B cell (primary cell): ENCODE measurements at regions not wholly inside any gene's neighbourhood (a gene's known extent, or its start where the extent isn't known, plus 50 kb on each side); places are given as distances from the start of the nearest gene placed in this dataset.

ENCODE experiments used
- ATAC-seq: fragments of 200-7000 bp; cut with Tn5 transposase; one replicate; pipeline ENCODE4 v1.10.0; 2021; ENCODE audit warnings: low read depth, mild to moderate bottlenecking, moderate number of reproducible peaks, moderate library complexity
- CTCF ChIA-PET: fragments of 350-600 bp; sonication (Branson Sonifier 250); formaldehyde crosslinking; loops from one replicate; lab custom pipeline; 2021; ENCODE audit warnings: antibody characterized with exemption, inconsistent platforms; lab: Charles Lee
- POLR2A ChIA-PET: fragments of 350-600 bp; sonication (Branson Sonifier 250); formaldehyde crosslinking; loops from one replicate; lab custom pipeline; 2021; ENCODE audit warnings: antibody characterized with exemption; lab: Charles Lee
- DNase-seq: peaks from one replicate; pipeline ENCODE4 v3.0.0; 2013
- H2AFZ ChIP-seq: 2 replicates; pipeline ENCODE4 v1.6.1; 2012; ENCODE audit warnings: mild to moderate bottlenecking, low read depth, low read length; ENCODE audit not compliant: insufficient read depth, poor library complexity, severe bottlenecking
- H3K27ac ChIP-seq, 2 donors: 1 replicate in 1 of 2; 2 replicates in 1 of 2; pipeline ENCODE4 v1.5.1; 2012 to 2013; ENCODE audit warnings: low read length in 2 of 2, mild to moderate bottlenecking in 2 of 2, moderate library complexity in 1 of 2
- H3K27me3 ChIP-seq, 4 experiments: fragments of 200-600 bp in 1 of 4; sonication (generic) in 1 of 4; replicated peaks in 1 of 4; 1 replicate in 2 of 4; 2 replicates in 2 of 4; pipeline versions ENCODE4 v1.6.1 to v1.7.0; 2013 to 2016; ENCODE audit warnings: low read length in 3 of 4, mild to moderate bottlenecking in 2 of 4, mixed read lengths in 1 of 4, moderate library complexity in 1 of 4; ENCODE audit not compliant: insufficient read depth in 4 of 4, control insufficient read depth in 3 of 4; ENCODE audit errors: control extremely low read depth in 1 of 4
- H3K36me3 ChIP-seq, 2 experiments: replicated peaks in 1 of 2; 1 replicate in 1 of 2; 2 replicates in 1 of 2; pipeline versions ENCODE4 v1.6.1 to v1.7.1; 2013; ENCODE audit warnings: low read length in 1 of 2; ENCODE audit not compliant: insufficient read depth in 2 of 2, control insufficient read depth in 1 of 2; ENCODE audit errors: control extremely low read depth in 1 of 2, extremely low read depth in 1 of 2
- H3K4me1 ChIP-seq, 2 donors: fragments of 200-600 bp in 1 of 2; sonication (generic) in 1 of 2; 1 replicate in 1 of 2; 2 replicates in 1 of 2; pipeline versions ENCODE4 v1.5.1 to v1.6.1; 2013 to 2017; ENCODE audit warnings: low read length in 2 of 2; ENCODE audit not compliant: control insufficient read depth in 2 of 2, insufficient read depth in 2 of 2
- H3K4me2 ChIP-seq: replicated peaks from 2 replicates; pipeline ENCODE3; 2012; ENCODE audit warnings: mild to moderate bottlenecking, low read depth, low read length; ENCODE audit not compliant: poor library complexity, severe bottlenecking
- H3K4me3 ChIP-seq, 5 experiments: fragments of 200-600 bp in 1 of 5; sonication (generic) in 1 of 5; 1 replicate in 3 of 5; 2 replicates in 2 of 5; pipeline versions ENCODE4 v1.5.1 to v1.7.0; 2011 to 2016; ENCODE audit warnings: low read length in 4 of 5, mild to moderate bottlenecking in 4 of 5, low read depth in 2 of 5, control low read depth in 1 of 5, moderate library complexity in 1 of 5; ENCODE audit not compliant: insufficient read depth in 1 of 5; ENCODE audit errors: control extremely low read depth in 1 of 5, extremely low read depth in 1 of 5
- H3K79me2 ChIP-seq: fragments of 200-600 bp; sonication (generic); one replicate; pipeline ENCODE4 v1.6.0; 2016; ENCODE audit warnings: low read length; ENCODE audit not compliant: control insufficient read depth, insufficient read depth
- H3K9ac ChIP-seq: fragments of 200-600 bp; sonication (generic); 2 replicates; pipeline ENCODE4 v1.6.1; 2017; ENCODE audit warnings: mild to moderate bottlenecking, low read length, moderate library complexity
- H3K9me3 ChIP-seq, 3 donors: one replicate each; pipeline versions ENCODE4 v1.6.1 to v1.7.1; 2013; ENCODE audit warnings: low read length in 2 of 3; ENCODE audit not compliant: control insufficient read depth in 2 of 3, insufficient read depth in 1 of 3; ENCODE audit errors: control extremely low read depth in 1 of 3
- H4K20me1 ChIP-seq: 2 replicates; pipeline ENCODE4 v1.6.0; 2012; ENCODE audit warnings: mild to moderate bottlenecking, low read length; ENCODE audit not compliant: insufficient read depth, control insufficient read depth, poor library complexity, severe bottlenecking
- H3K27ac Mint-ChIP-seq: one replicate; pipeline ENCODE4 v1.8.0; 2021; ENCODE audit warnings: mixed read lengths
- H3K27me3 Mint-ChIP-seq: one replicate; pipeline ENCODE4 v1.8.0; 2021; ENCODE audit warnings: mixed read lengths
- H3K4me1 Mint-ChIP-seq: one replicate; pipeline ENCODE4 v1.8.0; 2021; ENCODE audit warnings: mixed read lengths
- H3K4me3 Mint-ChIP-seq: one replicate; pipeline ENCODE4 v1.8.0; 2021; ENCODE audit warnings: mixed read lengths
- H3K9me3 Mint-ChIP-seq: one replicate; pipeline ENCODE4 v1.8.0; 2022; ENCODE audit warnings: mixed read lengths; ENCODE audit not compliant: insufficient read depth
- EZH2 ChIP-seq: IDR thresholded peaks from 2 replicates; pipeline ENCODE4 v1.6.1; 2012; ENCODE audit warnings: borderline replicate concordance, low read depth, mild to moderate bottlenecking, moderate library complexity, low read length; ENCODE audit not compliant: insufficient read depth, poor library complexity, severe bottlenecking
- WGBS: methylation state at CpG from one replicate; pipeline ENCODE4 v1.1.5; 2013; ENCODE audit warnings: missing lambda C conversion rate; ENCODE audit not compliant: insufficient coverage; 5-methylcytosine and 5-hydroxymethylcytosine counted together
- intact Hi-C: fragments of 100-400 bp; cut with micrococcal nuclease; formaldehyde crosslinking; loops from one replicate; pipeline ENCODE4 v1.10.0; 2022
- TF ChIP-seq, protein P1 (sequence below): fragments of 200-600 bp; IDR thresholded peaks from one replicate; pipeline ENCODE4 v1.8.0; 2022; ENCODE audit warnings: antibody characterized with exemption, mild to moderate bottlenecking

DNA sequence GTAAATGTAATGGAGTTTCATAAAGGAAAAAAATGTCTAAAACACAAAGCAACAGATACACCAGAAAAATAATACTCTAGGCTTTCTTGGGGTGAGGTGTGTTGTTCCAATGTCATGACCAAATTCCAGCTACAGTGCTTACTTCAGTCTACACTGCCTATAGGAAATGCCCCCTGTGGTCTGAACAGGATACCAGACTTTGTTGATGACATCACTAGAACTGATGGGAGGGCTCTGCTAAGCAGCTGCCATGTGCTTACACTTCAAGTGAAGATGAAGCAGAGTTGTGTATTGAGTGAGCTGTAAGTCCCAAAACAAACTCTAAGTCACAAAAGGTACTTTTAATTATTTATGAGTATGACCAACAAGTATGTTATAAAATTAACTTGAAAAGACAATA lies 456.1 kb upstream of the IL12A start:
- Histone ChIP-seq H3K9me3 (peaks cover 0 to 3% (median 0%) of the 10 kb centered on the region in 3 donors), H3K27ac (no peak overlapping the region), H3K4me3 (no peak overlapping the region), H4K20me1 (no peaks in the 10 kb centered on the region), H3K27me3 (no peaks in the 10 kb centered on the region), H2AFZ (no peak overlapping the region), H3K36me3 (no peaks in the 10 kb centered on the region), H3K9ac (no peak overlapping the region), H3K4me2 (no peak overlapping the region), H3K4me1 (no peaks in the 10 kb centered on the region), H3K79me2 (no peaks in the 10 kb centered on the region)
- intact Hi-C loops: no loop called here
- DNase-seq: no peak
- no peak for ATAC-seq
- ChIA-PET POLR2A (no interaction called here), CTCF (no interaction called here)
- Mint-ChIP-seq H3K27me3 (no peaks in the 10 kb centered on the region), H3K9me3 (peaks cover 4% of the 10 kb centered on the region), H3K27ac (no peak overlapping the region), H3K4me3 (no peak overlapping the region), H3K4me1 (no peaks in the 10 kb centered on the region)
- no peak for TF ChIP-seq EZH2
- TF ChIP-seq, protein P1, sequence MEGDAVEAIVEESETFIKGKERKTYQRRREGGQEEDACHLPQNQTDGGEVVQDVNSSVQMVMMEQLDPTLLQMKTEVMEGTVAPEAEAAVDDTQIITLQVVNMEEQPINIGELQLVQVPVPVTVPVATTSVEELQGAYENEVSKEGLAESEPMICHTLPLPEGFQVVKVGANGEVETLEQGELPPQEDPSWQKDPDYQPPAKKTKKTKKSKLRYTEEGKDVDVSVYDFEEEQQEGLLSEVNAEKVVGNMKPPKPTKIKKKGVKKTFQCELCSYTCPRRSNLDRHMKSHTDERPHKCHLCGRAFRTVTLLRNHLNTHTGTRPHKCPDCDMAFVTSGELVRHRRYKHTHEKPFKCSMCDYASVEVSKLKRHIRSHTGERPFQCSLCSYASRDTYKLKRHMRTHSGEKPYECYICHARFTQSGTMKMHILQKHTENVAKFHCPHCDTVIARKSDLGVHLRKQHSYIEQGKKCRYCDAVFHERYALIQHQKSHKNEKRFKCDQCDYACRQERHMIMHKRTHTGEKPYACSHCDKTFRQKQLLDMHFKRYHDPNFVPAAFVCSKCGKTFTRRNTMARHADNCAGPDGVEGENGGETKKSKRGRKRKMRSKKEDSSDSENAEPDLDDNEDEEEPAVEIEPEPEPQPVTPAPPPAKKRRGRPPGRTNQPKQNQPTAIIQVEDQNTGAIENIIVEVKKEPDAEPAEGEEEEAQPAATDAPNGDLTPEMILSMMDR: no peak

DNA sequence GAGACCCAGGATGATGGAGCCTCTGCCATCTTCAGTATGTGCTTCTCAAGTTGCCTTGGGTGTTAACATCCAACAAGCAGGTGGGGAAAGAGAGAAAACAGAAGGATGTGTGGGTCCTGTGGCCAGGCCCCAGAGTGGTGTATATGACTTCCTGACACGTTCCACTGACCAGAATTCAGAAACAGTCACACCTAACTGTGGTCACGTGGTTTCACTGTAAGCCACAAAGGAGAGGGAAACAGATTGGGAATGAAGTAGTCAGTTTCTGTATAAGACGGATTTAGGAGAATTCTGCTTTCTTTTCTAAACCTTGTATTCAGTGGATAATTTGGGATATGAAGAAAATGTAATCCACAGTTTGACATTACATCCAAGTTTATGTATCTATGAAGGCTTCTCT lies 454.1 kb upstream of the IL12A start:
- no peak overlapping the region for H3K27ac ChIP-seq
- no peak for TF ChIP-seq EZH2
- TF ChIP-seq, protein P1: no peak
- H3K27ac Mint-ChIP-seq: no peak overlapping the region
- H3K27me3 Mint-ChIP-seq: no peaks in the 10 kb centered on the region
- no peaks in the 10 kb centered on the region for H3K4me1 Mint-ChIP-seq
- H3K9me3 Mint-ChIP-seq: peaks cover 4% of the 10 kb centered on the region
- no peaks in the 10 kb centered on the region for H3K4me1 ChIP-seq
- ChIA-PET POLR2A (no interaction called here), CTCF (no interaction called here)
- no peaks in the 10 kb centered on the region for H3K27me3 ChIP-seq
- H3K4me3 ChIP-seq: no peak overlapping the region
- no peak overlapping the region for H3K4me2 ChIP-seq
- intact Hi-C loops: no loop called here
- WGBS: no CpG with 5 or more reads among the region's 3 CpGs
- DNase-seq (no peak), ATAC-seq (no peak)
- no peak overlapping the region for H2AFZ ChIP-seq
- H3K36me3 ChIP-seq: no peaks in the 10 kb centered on the region
- no peak overlapping the region for H3K4me3 Mint-ChIP-seq
- no peaks in the 10 kb centered on the region for H4K20me1 ChIP-seq
- H3K9ac ChIP-seq: no peak overlapping the region
- H3K9me3 ChIP-seq: no peaks in the 10 kb centered on the region
- H3K79me2 ChIP-seq: no peaks in the 10 kb centered on the region
